GM18951 (cell line): ENCODE measurements at regions not wholly inside any gene's neighbourhood (a gene's known extent, or its start where the extent isn't known, plus 50 kb on each side); places are given as distances from the start of the nearest gene placed in this dataset.

Experiments
- POLR2A ChIP-seq: IDR thresholded peaks from 4 replicates; pipeline ENCODE4 v1.6.1; 2011; ENCODE audit warnings: mild to moderate bottlenecking; ENCODE audit not compliant: insufficient read length, insufficient read depth; ENCODE audit errors: extremely low read depth
- in situ Hi-C: fragments of 300-500 bp; cut with MboI; formaldehyde crosslinking; loops from one replicate; pipeline ENCODE4 v1.12.0; 2022; ENCODE audit warnings: low sequenced_read_pairs, mixed read lengths, inconsistent platforms; ENCODE audit not compliant: unreplicated experiment

DNA sequence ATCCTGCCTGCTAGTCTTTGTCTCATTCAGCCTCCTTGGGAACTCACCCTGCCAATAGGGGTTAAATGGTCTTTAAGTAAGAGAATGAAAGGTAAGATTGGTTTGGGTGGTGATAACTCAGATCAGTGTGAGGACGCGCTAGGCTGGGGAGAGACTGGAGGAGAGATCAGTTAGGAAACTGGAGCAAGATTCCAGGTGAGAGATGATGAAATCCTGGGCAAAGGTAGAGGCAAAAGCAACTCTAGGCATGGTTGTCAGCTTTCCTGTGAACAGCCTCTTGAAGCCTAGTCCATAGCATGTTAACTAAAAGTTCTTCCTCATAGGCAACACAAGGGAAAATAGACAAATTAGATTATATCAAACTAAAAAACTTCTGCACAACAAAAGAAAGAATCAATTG is 145.2 kb upstream of the ANKRD28 start:
- in situ Hi-C loops = no loop called here

DNA sequence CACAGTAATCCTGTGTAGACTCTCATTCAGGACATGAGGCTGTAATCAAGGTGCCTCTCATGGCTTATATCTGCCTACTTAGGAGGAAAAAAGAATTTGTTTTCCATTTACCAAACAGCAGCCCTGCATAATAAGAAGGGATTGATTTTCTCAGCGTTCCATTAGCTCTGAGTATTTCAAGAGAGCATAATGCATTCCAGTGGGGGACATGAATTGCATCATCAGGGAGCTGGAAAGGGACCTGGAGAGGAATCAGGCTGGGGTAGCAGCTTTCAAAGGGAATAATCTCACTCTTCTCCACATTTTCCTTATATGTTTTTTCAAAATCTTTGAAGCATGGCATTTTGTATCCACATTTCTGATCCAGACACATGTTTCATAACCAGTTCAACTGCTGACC is 150.6 kb upstream of the ANKRD28 start:
- in situ Hi-C loops = no loop called here
- TF ChIP-seq POLR2A = no peak

More for the DNA sequence above, 145.2 kb upstream of the ANKRD28 start:
- no peak for TF ChIP-seq POLR2A

DNA sequence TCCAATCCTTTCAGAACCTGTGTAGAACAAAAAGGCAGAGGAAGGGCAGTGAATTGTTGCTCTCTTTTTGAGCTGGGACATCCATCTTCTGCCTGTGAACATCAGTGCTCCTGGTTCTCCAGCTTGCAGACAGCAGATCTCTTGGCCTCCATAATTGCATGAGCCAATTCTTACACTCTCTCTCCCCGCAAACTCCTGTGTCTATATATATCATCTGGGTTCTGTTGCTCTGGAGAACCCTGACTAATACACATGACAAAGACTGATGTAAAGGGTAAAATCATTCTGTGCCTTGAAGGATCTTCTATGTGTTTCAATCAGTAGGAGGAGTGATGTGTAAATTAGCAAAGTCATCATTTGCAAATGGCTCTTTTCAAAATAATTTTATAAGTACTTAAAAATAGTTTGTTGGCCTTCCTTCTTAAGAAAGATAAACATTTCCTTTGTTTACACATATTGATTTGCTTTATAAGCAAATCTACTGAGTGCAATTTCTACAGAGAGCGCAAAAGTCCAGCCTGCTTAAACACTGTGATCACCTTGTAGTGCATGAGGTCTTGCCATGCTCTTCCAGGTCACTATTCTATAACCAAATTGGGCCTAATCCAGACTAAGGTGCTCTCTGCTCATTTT is 154.9 kb upstream of the ANKRD28 start:
- in situ Hi-C loops = no loop called here
- no peak for TF ChIP-seq POLR2A

DNA sequence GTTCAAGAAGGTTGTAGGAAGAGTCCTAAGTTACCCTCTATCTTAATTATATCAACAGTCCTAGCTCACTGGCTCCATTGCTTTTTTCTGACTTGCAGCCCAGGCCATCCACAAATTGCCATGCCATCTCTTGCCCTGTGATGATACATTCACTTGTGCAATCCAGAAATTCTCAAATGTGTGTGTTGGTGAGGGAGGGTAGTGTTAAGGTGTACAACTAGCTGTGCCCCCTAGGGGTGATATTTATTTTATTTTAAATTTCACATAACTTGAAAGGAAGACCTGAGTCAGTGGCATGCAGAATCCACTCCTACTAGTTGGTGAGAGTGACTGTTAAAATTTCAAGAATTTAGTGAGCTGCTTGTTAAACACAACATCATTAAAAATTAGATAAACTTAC is 156.1 kb upstream of the ANKRD28 start:
- no peak for TF ChIP-seq POLR2A
- in situ Hi-C loops = no loop called here

DNA sequence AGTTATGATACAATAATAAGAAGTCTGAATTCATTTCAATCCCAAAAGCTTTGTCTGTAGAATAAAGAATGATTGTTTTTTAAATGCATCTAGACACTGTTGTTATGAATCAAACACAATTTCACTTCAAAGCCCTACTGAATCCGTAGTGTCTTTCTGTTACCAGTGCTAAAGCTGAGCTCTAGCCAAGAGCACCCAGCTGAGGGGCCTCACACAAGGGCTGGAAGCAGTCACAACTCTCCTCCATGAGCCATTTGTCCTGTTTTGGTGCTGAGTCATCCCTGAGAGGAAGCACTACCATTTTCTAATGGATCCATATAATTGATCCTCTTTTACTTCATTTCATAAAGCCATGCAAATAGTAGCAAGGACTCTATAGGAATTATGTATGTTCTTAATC is 158.2 kb upstream of the ANKRD28 start:
- no peak for TF ChIP-seq POLR2A
- in situ Hi-C loops = no loop called here

DNA sequence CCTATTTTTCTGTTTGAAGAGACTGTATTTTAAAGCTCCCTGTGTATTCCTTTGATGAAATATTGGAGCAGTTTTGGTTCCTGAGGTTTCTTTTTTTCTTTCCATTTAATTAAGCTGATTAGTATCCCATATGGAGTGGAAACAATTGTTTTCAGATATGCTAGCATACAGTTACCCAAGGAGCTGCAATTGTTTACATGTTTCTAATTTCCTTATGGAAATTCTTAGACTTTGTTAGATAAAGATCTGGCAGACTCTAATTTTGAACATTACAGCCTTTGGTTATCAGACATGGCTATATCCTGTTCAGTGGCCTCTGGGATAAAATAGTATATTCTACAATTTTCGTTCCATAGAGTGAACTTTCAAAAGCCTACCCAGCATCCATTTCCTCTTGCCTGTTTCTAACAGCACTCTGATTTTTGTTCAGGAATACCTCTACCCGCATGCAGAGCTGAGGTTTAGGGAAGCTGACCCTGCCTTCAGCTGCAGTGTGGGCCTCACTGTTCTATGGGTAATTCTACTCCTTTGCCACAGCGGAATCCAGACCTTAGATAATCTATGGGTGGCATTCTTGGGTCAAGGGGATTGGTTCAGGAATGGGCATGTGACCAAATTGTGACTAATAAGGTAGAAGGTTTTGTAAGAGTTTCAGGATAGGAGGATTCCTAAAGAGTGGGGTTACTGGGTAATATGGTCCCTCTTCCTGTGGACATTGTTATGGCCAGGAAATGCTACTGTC is 161.1 kb upstream of the ANKRD28 start:
- in situ Hi-C loops = no loop called here
- TF ChIP-seq POLR2A = no peak

DNA sequence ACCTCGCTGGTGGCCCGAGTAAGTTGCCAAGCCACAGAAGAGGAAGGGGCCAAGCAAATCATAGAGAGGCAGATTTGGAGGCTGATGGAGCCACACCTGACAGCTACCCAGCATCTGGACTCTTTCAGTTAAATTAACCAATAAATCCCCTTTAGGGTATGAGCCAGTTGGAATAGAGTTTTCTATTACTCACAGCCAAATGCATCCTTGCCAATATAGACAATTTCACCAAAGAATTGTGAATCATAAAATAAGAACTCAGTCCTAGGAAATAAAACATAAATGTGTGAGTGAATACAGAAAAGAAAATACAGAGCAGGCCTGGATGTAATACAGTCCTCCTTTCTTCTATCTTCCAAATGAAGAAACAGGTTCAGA is 161.6 kb upstream of the ANKRD28 start:
- in situ Hi-C loops = no loop called here
- TF ChIP-seq POLR2A = no peak

DNA sequence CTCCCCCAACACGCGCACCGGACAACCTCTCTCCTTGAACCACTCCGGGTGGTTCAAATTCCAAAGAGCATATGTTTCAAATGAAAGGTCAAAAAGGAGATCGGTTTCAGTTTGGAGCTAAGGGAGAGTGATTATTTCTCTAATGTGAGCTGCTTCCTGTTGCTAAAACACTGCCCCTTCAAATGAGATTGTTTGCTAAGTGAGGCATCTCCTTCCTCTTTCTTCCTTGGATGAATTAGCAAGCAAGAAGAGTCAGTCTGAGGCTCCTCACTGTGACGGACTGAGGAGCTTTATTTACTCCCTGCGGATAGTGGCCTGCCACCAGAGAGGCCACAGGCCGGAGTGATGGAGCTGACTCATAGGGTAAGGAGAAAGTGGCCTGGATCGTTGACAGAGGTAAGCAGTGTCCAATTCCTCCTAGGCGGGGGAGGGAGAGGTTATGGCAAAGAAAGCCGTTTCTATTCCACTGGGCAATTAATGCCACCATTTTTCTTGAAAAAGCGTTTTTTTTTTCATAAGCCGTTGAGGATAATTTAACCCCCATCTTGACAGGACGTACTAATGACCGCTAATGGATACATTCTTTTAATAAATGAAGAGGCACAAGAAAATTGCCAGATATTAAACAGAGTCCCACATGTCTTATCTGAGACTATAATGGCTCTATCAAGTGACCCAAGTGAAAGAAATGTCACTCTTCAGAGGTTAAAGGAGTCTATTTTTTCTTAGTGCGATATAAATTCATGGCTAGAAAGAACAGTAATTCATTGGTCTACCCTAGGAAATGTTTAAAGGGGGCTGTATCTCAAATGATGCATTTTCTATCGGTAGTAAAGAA is 167.0 kb upstream of the ANKRD28 start:
- in situ Hi-C loops = no loop called here
- no peak for TF ChIP-seq POLR2A

DNA sequence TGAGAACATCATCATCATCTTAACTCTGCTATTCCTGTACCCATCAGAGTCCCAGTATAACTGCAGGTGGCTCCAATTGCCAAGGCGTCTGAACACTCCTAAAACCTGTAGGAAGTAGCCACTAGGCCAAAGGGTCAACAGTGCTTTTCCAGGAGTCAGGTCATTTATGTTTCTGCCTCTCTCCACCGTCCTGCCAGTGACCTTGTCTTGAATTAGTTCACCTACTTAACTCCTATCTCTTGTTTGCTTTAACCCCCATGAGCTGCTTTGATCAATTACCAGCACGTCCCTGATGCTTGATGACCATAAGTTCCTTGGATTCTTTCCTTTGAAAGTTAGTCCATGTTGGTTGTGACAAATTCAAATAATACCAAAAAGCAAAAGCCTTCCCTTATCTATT is 169.8 kb upstream of the ANKRD28 start:
- no peak for TF ChIP-seq POLR2A
- in situ Hi-C loops = no loop called here

DNA sequence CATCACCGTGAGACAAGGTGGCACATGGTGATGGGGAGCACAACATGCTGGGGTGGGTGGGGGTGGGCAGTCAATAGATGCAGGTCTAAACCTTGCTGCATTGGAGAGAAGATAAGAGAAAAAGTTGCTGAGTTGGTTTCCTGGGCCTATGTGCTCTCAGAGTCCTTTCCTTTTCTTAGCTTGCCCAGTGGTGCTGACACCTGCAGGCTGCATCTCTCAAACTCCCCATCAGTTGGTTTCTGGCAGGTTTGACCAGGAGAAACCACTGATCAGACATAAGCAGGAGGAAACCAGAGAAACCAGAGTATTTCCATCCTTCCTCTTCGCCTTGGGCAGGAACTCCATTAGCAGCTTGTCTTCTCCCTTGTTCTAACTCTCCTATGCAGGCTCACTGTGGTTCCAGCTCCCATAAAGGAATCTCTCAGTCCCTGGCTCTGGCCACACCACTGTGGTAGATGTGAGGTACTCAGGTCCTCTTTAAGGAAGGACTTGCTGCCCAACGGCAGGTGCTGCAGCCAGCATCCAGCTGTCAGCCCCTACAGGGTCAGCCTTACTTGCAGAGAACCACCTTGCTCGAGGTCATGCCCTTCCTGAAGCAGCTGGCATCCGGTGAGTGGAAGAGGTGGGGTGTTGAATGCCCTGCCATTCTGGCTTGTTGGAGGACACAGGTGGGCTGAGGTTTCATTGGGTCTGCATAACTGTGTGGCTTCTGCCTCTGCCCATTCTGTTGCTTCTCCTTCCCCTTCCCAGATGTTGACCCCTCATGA is 172.3 kb upstream of the ANKRD28 start:
- no peak for TF ChIP-seq POLR2A
- in situ Hi-C loops = no loop called here

DNA sequence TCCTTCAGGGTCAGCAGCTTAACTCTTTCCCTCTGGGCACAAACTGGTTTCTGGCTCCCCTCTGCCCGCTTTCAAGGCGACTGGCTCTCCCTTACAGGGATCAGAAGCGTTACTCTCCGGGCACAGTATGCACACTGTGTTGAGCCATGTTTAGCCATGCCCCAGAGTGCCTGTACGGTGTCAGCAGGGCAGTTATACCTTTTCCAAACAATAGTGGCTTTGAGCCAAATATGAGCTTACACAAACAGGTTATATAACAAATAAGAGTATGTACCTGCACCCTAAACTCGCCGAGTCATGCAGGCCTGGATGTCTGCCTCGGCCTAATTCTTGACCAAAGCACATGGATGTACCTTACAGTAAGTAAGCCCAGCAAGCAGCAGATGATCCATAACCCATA is 175.6 kb upstream of the ANKRD28 start:
- in situ Hi-C loops = no loop called here
- TF ChIP-seq POLR2A = no peak

DNA sequence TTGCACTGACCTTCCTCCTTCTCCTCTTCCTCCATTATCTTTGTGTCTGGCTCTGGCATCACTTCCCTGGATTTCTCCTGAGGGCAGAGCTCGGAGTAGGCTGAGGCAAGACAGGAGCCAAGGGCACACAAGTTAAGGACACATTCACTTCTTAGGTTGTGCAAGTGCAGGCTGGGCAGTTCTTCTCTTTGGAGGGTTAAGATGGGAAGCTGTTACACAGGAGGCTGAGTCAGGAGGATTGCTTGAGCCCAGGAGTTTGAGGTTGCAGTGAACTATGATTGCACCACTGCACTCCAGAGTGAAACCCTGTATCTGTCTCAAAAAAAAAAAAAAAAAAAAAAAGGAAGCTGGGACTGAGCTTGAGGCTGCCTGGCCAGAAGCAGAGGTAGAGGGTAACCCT is 176.2 kb upstream of the ANKRD28 start:
- in situ Hi-C loops = no loop called here
- no peak for TF ChIP-seq POLR2A

DNA sequence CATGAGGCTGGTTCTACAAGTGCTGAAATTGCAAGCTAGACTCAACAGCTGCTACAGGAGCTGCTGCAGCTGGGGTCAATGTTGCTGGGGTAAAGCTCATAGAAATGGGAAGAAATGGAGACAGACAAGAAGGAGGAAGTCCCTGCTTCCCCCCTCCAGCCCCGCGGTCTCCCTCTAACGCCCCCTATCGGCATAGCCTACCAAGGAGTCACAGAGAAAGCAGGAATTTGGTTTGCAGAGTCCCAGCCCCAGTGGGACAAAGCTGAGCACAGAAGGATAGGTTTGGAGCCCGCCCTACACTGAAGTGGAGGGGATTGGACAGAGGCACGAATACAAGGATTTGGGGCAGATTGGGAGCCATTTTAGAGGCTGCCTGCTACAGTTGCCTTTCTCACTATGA is 176.9 kb upstream of the ANKRD28 start:
- TF ChIP-seq POLR2A = no peak
- in situ Hi-C loops = no loop called here
